Large intestine (tissue), 3 donors: ENCODE measurements at regions not wholly inside any gene's neighbourhood (a gene's known extent, or its start where the extent isn't known, plus 50 kb on each side); places are given as distances from the start of the nearest gene placed in this dataset.
"Not testable (repeated sequence)": the region's sequence is repeated elsewhere in the genome, so short reads cannot be mapped to it uniquely, and the experiment has no call there.

Source experiments
- DNase-seq, 2 donors: peaks; one replicate each; pipeline versions ENCODE4 v3.0.0 to v3.0.0-alpha.2; 2013
- H3K27ac ChIP-seq: one replicate; pipeline ENCODE4 v1.5.1; 2013; ENCODE audit warnings: low read length
- H3K27me3 ChIP-seq: 2 replicates; pipeline ENCODE4 v1.6.1; 2013; ENCODE audit warnings: low read length; ENCODE audit not compliant: control insufficient read depth, insufficient read depth
- H3K36me3 ChIP-seq: 2 replicates; pipeline ENCODE4 v1.6.1; 2013; ENCODE audit warnings: low read length; ENCODE audit not compliant: control insufficient read depth, insufficient read depth
- H3K4me1 ChIP-seq: one replicate; pipeline ENCODE4 v1.6.1; 2013; ENCODE audit warnings: low read length; ENCODE audit not compliant: control insufficient read depth, insufficient read depth
- H3K4me3 ChIP-seq: one replicate; pipeline ENCODE4 v1.5.1; 2013; ENCODE audit warnings: low read length
- H3K9me3 ChIP-seq: one replicate; pipeline ENCODE4 v1.6.1; 2013; ENCODE audit warnings: mild to moderate bottlenecking, low read depth, low read length, moderate library complexity; ENCODE audit not compliant: control insufficient read depth
- WGBS: methylation state at CpG from one replicate; pipeline ENCODE4 v1.1.5; 2013; ENCODE audit warnings: low lambda C conversion rate; ENCODE audit not compliant: insufficient coverage; 5-methylcytosine and 5-hydroxymethylcytosine counted together

- Histone ChIP-seq H3K9me3 (no peaks in the 10 kb centered on the region), H3K36me3 (no peaks in the 10 kb centered on the region), H3K4me1 (no peaks in the 10 kb centered on the region), H3K27ac (no peak overlapping the region), H3K4me3 (no peak overlapping the region), H3K27me3 (no peaks in the 10 kb centered on the region)
- DNase-seq: no peak
- WGBS: 44% methylated on average over 1 of the region's 1 CpG
Observed at GRCh38 chr9:27800159-27800558, 226.9 kb upstream of the C9orf72 start.

GRCh38 chr9:27800692-27801370 is 227.6 kb upstream of the C9orf72 start:
- no CpG with 5 or more reads among the region's 2 CpGs for WGBS
- H3K27ac ChIP-seq: no peak overlapping the region

GRCh38 chr9:27801545-27801944 is 228.3 kb upstream of the C9orf72 start:
- 83% methylated on average over 2 of the region's 6 CpGs for WGBS
- no peak for DNase-seq
- Histone ChIP-seq H3K27ac (no peak overlapping the region), H3K9me3 (no peaks in the 10 kb centered on the region), H3K4me3 (no peak overlapping the region), H3K4me1 (no peaks in the 10 kb centered on the region), H3K27me3 (no peaks in the 10 kb centered on the region), H3K36me3 (no peaks in the 10 kb centered on the region)

More at GRCh38 chr9:27800692-27801370, 227.6 kb upstream of the C9orf72 start:
- Histone ChIP-seq H3K36me3 (no peaks in the 10 kb centered on the region), H3K9me3 (no peaks in the 10 kb centered on the region), H3K4me3 (no peak overlapping the region), H3K27me3 (no peaks in the 10 kb centered on the region), H3K4me1 (no peaks in the 10 kb centered on the region)
- DNase-seq: no peak

DNA sequence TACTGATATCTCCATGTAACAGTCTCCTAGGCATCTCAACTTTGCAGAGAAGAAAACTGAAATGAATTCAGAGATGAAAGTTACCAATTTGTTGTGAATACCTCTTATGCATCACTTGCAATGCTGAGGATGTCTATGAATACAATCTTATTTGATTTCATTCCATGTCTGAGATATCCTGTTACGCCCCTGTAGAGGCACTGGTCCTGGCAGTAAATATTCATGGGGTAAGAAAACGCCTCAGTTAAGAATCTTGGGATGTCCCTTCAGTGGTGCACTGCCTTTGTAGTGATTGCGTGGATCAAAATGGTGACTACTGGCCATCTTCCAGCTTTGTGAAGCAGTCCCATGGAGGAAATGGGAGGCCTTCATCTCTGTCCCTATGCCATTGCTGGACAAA is 229.1 kb upstream of the C9orf72 start:
- Histone ChIP-seq H3K9me3 (no peaks in the 10 kb centered on the region), H3K36me3 (no peaks in the 10 kb centered on the region), H3K4me1 (no peaks in the 10 kb centered on the region), H3K4me3 (no peak overlapping the region), H3K27me3 (no peaks in the 10 kb centered on the region), H3K27ac (no peak overlapping the region)
- no CpG with 5 or more reads among the region's 3 CpGs for WGBS
- DNase-seq: no peak

DNA sequence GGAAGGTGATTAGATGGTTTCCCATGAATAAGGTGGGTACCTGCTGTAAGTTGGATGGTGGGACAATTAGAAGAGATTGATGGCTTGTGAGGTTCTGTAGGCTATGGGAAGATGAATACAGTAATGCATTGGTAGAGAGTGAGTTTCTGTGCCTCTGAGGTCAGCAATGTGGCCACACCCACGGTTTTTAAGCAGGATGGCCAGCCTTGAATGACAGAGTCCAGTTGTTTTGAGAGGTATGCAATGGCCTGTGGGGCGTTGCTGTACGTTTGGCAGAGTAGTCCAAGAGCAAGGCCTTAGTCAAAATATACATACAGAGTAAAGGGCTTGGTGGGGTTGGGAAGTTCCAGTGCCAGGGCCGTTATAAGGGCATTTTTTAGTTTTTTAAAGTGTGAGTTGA is 235.6 kb upstream of the C9orf72 start:
- DNase-seq: no peak
- Histone ChIP-seq H3K4me3 (no peak overlapping the region), H3K27me3 (no peaks in the 10 kb centered on the region)

DNA sequence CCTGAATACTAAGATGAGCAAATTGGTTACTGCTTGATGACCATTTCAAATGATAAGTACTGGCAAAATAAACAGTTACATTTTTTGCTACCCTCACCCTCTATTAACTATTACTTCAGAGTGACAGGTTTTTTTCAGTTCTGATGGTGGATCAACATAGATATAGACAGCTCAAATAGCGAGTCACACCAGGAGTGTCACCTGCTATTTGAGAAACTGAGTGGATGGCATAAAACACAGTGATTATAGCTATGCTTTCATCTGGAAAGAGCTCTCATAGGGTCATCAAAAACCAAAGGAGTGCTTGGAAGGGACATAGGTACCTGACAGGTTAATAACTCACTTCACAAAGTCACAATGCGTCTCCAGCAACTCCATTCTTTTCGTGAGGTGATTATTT is 244.5 kb upstream of the C9orf72 start:
- no peaks in the 10 kb centered on the region for H3K36me3 ChIP-seq
- 58% methylated on average over 2 of the region's 3 CpGs for WGBS
- no peak overlapping the region for H3K27ac ChIP-seq
- no peaks in the 10 kb centered on the region for H3K4me1 ChIP-seq
- H3K27me3 ChIP-seq: peaks cover 3% of the 10 kb centered on the region
- no peak for DNase-seq
- H3K9me3 ChIP-seq: no peaks in the 10 kb centered on the region
- H3K4me3 ChIP-seq: no peak overlapping the region

More for the DNA sequence above, 235.6 kb upstream of the C9orf72 start:
- no peaks in the 10 kb centered on the region for H3K36me3 ChIP-seq
- H3K4me1 ChIP-seq: no peaks in the 10 kb centered on the region
- no CpG with 5 or more reads among the region's 4 CpGs for WGBS
- no peaks in the 10 kb centered on the region for H3K9me3 ChIP-seq
- H3K27ac ChIP-seq: no peak overlapping the region

DNA sequence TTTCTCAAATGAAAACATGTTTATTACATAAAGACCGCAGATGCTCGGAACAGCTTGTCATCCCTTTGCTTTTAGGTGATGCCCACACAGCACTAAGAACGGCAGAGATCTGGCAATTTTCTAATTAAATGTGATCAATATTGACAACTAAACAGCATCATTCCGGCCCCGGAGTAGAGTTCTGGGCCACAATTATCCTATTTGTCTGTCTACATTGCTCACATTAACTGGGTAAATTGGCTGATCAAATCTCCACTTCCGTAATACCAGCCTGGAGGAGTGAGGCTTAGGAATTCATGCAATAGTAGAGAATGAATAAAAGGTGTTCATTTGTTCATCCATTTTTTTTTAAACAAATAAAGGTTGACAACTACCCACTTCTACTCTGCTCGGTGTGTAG is 245.1 kb upstream of the C9orf72 start:
- Histone ChIP-seq H3K27ac (no peak overlapping the region), H3K4me3 (no peak overlapping the region), H3K9me3 (no peaks in the 10 kb centered on the region), H3K4me1 (no peaks in the 10 kb centered on the region), H3K36me3 (no peaks in the 10 kb centered on the region), H3K27me3 (peaks cover 3% of the 10 kb centered on the region)
- no peak for DNase-seq
- 100% methylated on average over 2 of the region's 7 CpGs for WGBS

- Histone ChIP-seq H3K27ac (no peak overlapping the region), H3K4me1 (no peaks in the 10 kb centered on the region), H3K4me3 (no peak overlapping the region), H3K36me3 (no peaks in the 10 kb centered on the region), H3K27me3 (no peaks in the 10 kb centered on the region), H3K9me3 (peaks cover 3% of the 10 kb centered on the region)
- WGBS: no CpG with 5 or more reads among the region's 4 CpGs
- DNase-seq: no peak
Observed at GRCh38 chr9:27828908-27829307, 255.6 kb upstream of the C9orf72 start.

DNA sequence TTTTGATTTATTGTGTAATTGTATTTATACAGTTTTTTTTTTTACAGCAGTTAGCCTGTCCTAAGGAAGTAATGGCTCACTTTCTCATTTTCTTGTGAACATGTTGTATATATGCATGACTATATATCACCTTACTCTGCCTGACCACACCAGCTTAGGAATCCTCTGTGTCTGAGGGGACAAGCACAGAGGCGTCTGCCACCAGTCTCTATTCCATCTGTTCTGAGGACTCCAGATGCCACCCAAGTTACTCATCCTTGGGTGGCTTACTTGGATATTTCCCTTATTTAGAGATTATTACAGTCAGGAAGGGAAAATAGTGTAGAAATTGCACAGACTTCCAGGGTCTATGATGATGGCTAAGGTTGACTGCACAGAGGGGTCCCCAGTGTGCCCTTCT is 256.3 kb upstream of the C9orf72 start:
- no peaks in the 10 kb centered on the region for H3K27me3 ChIP-seq
- peaks cover 3% of the 10 kb centered on the region for H3K9me3 ChIP-seq
- DNase-seq: no peak
- no peak overlapping the region for H3K27ac ChIP-seq
- H3K4me3 ChIP-seq: no peak overlapping the region
- no CpG with 5 or more reads among the region's 1 CpG for WGBS
- no peaks in the 10 kb centered on the region for H3K36me3 ChIP-seq
- H3K4me1 ChIP-seq: no peaks in the 10 kb centered on the region

GRCh38 chr9:27832108-27832507 is 258.8 kb upstream of the C9orf72 start:
- not testable (repeated sequence) for H3K4me3 ChIP-seq, H3K27me3 ChIP-seq, H3K9me3 ChIP-seq, DNase-seq, H3K36me3 ChIP-seq, H3K4me1 ChIP-seq, H3K27ac ChIP-seq
- WGBS: 83% methylated on average over 2 of the region's 3 CpGs

DNA sequence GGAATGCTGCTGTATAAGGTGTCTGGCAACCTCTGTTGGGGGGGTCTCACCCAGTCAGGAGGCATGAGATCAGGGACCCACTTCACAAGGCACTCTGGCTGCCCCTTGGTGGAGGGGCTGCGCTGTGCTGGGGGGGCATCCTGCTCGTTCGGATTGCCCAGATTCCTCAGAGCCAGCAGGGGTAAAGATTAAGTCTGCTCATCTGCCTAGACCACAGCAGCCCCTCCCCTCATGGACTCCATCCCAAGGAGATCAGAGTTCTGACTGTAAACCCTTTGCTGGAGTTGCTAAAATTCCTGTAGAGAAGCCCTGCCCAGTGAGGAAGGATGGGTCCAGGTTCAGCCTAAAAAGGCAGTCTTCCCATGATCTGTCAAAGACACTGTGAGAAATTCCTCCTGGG is 262.0 kb upstream of the C9orf72 start:
- WGBS: no CpG with 5 or more reads among the region's 3 CpGs
- H3K27ac ChIP-seq: no peak overlapping the region
- H3K4me3 ChIP-seq: no peak overlapping the region
- H3K27me3 ChIP-seq: no peaks in the 10 kb centered on the region
- no peaks in the 10 kb centered on the region for H3K4me1 ChIP-seq
- H3K36me3 ChIP-seq: no peaks in the 10 kb centered on the region
- H3K9me3 ChIP-seq: no peaks in the 10 kb centered on the region
- no peak for DNase-seq
